ENCODE measurements at regions not wholly inside any gene's neighbourhood (a gene's known extent, or its start where the extent isn't known, plus 50 kb on each side); places are given as distances from the start of the nearest gene placed in this dataset.

DNA sequence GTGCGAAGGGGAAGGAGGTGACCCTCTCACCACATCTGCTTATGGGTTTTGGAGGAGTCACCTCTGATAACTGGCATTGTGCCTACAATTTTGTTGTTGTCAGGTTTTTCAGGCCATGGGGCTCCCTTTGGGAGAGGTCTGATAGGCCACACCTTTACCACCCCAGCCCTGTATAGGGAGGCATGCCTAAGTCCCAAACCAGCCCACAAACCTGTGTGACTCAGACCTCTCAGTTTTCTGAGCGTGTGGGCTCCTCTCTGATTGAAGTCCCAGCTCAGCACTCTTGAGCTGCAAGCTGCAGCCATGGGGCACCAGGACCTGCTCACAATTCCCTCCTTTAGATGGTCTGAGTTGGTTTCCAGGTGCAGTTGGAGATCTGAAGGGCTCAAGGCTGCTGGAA lies 1429.3 kb upstream of the TMEM132C start:
- no peaks in the 10 kb centered on the region for H3K36me3 ChIP-seq (ENCODE audit: insufficient read depth, low read length)
- POLR2A ChIA-PET = no interaction called here
- DNase-seq (ENCODE audit: low spot score) = no peak
- no peak overlapping the region for H3K4me3 ChIP-seq (ENCODE audit: low read depth, low read length, poor library complexity, severe bottlenecking)
- H3K4me2 ChIP-seq (ENCODE audit: low read length) = no peak overlapping the region
- intact Hi-C loops (cut with micrococcal nuclease; ENCODE audit: unreplicated experiment) = no loop called here
- H3K4me1 ChIP-seq (ENCODE audit: insufficient read depth, low read length, poor library complexity, severe bottlenecking) = no peaks in the 10 kb centered on the region
- H3K79me2 ChIP-seq (ENCODE audit: insufficient read depth, low read depth, low read length) = no peaks in the 10 kb centered on the region
- no peaks in the 10 kb centered on the region for H4K20me1 ChIP-seq (ENCODE audit: insufficient read depth, low read length)
- H2AFZ ChIP-seq (ENCODE audit: low read length) = no peak overlapping the region
- TF ChIP-seq, protein P1, sequence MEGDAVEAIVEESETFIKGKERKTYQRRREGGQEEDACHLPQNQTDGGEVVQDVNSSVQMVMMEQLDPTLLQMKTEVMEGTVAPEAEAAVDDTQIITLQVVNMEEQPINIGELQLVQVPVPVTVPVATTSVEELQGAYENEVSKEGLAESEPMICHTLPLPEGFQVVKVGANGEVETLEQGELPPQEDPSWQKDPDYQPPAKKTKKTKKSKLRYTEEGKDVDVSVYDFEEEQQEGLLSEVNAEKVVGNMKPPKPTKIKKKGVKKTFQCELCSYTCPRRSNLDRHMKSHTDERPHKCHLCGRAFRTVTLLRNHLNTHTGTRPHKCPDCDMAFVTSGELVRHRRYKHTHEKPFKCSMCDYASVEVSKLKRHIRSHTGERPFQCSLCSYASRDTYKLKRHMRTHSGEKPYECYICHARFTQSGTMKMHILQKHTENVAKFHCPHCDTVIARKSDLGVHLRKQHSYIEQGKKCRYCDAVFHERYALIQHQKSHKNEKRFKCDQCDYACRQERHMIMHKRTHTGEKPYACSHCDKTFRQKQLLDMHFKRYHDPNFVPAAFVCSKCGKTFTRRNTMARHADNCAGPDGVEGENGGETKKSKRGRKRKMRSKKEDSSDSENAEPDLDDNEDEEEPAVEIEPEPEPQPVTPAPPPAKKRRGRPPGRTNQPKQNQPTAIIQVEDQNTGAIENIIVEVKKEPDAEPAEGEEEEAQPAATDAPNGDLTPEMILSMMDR (conservative IDR thresholded peaks at IDR 0.05; ENCODE audit: low read length) = no peak
- no peak for TF ChIP-seq EZH2phosphoT487 (IDR thresholded peaks at IDR 0.05; ENCODE audit: borderline replicate concordance, low read depth, low read length)
- no peak overlapping the region for H3K27ac ChIP-seq (ENCODE audit: low read depth, low read length, poor library complexity, severe bottlenecking)
- no peaks in the 10 kb centered on the region for H3K9me3 ChIP-seq (ENCODE audit: low read length)
- BruUV-seq (replicated peaks) = no TSS peak
- no peaks in the 10 kb centered on the region for H3K9me2 ChIP-seq (ENCODE audit: insufficient read depth, low read length)
- CTCF ChIA-PET (ENCODE audit: unreplicated experiment) = no interaction called here

DNA sequence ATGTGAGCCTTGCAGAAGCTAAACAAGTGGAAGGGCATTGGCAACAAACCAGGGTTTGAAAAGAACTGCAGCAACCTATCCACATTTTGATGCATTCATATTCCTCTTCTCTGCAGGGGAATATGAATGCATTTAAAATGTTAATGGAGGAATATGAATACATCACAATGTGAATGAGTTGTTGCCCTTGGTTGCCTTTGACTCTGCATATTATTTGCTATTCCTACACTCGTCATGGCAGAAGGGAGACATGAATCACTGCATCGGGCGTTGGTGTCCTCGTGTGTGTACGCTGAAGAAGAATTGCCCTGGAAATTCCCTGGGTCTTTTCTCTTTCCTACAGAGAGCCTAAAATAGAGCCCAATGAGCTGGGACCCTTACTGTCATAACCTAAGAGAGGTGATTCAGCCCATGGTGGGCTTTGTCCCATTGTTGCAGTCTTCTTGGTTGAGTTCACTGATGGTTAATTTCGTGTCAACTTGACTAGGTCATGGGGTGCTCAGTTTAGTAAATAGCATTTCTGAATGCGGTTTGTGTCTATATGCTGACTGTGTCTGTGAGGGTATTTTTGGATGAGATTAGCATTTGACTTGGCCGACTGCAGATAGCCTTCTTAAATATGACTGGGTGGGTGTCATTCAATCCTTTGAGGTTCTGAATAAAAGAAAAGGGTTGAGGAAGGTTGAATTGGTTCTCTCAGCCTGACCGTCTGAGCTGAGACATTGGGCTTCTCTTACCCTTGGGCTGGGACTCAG lies 1422.9 kb upstream of the TMEM132C start:
- CTCF ChIA-PET (ENCODE audit: unreplicated experiment) = no interaction called here
- no TSS peak for BruUV-seq (replicated peaks)
- no peak overlapping the region for H3K27ac ChIP-seq (ENCODE audit: low read depth, low read length, poor library complexity, severe bottlenecking)
- no peaks in the 10 kb centered on the region for H4K20me1 ChIP-seq (ENCODE audit: insufficient read depth, low read length)
- no peaks in the 10 kb centered on the region for H3K36me3 ChIP-seq (ENCODE audit: insufficient read depth, low read length)
- no peak for DNase-seq (ENCODE audit: low spot score)
- no peak overlapping the region for H2AFZ ChIP-seq (ENCODE audit: low read length)
- POLR2A ChIA-PET = interaction anchor here (0.6 kb wide), 1 partner anchor 248 kb away, joined by 3 read pairs; no protein-coding TSS in a partner anchor
- H3K9me3 ChIP-seq (ENCODE audit: low read length) = no peaks in the 10 kb centered on the region
- H3K4me1 ChIP-seq (ENCODE audit: insufficient read depth, low read length, poor library complexity, severe bottlenecking) = no peaks in the 10 kb centered on the region
- H3K9me2 ChIP-seq (ENCODE audit: insufficient read depth, low read length) = no peaks in the 10 kb centered on the region
- H3K4me3 ChIP-seq (ENCODE audit: low read depth, low read length, poor library complexity, severe bottlenecking) = no peak overlapping the region
- intact Hi-C loops (cut with micrococcal nuclease; ENCODE audit: unreplicated experiment) = no loop called here
- H3K4me2 ChIP-seq (ENCODE audit: low read length) = no peak overlapping the region
- no peaks in the 10 kb centered on the region for H3K79me2 ChIP-seq (ENCODE audit: insufficient read depth, low read depth, low read length)
- no peak for TF ChIP-seq EZH2phosphoT487 (IDR thresholded peaks at IDR 0.05; ENCODE audit: borderline replicate concordance, low read depth, low read length)
- TF ChIP-seq, protein P1 (conservative IDR thresholded peaks at IDR 0.05; ENCODE audit: low read length) = no peak

DNA sequence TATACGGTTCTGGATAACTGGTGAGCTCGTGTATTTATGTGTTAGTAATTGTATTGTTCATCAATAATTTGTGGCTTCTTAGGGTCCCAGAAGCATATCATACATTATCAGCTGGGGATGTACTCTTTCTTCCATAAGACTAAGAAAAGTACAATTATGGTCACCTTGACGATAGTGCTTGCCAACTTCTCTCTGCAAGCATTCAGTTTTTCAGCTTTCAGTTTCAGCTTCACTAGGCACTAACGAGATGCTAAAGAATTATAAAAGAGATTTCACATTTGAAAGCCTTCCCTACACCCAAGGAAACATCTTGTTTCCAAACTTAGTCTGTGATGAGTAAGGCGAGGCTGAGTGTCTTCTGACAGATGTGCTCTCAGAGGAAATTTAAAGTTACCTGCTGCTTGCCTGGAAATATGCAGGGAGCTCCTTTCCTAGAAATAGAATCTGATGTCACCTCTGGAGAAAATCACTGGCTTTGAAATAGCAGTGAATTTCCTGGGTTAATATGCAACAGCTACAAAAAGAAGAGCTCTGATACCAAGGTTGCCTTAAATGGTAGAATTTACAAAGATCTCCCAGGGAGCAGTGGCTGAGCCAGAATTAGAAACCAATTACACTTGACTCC lies 1419.9 kb upstream of the TMEM132C start:
- TF ChIP-seq, protein P1 (conservative IDR thresholded peaks at IDR 0.05; ENCODE audit: low read length) = no peak
- no peak for TF ChIP-seq EZH2phosphoT487 (IDR thresholded peaks at IDR 0.05; ENCODE audit: borderline replicate concordance, low read depth, low read length)
- Histone ChIP-seq H3K4me1 (ENCODE audit: insufficient read depth, low read length, poor library complexity, severe bottlenecking) (no peaks in the 10 kb centered on the region), H3K4me3 (ENCODE audit: low read depth, low read length, poor library complexity, severe bottlenecking) (no peak overlapping the region), H3K79me2 (ENCODE audit: insufficient read depth, low read depth, low read length) (no peaks in the 10 kb centered on the region), H3K4me2 (ENCODE audit: low read length) (no peak overlapping the region), H4K20me1 (ENCODE audit: insufficient read depth, low read length) (no peaks in the 10 kb centered on the region; the same call in 1 of the 2 replicates), H3K9me2 (ENCODE audit: insufficient read depth, low read length) (no peaks in the 10 kb centered on the region), H3K9me3 (ENCODE audit: low read length) (no peaks in the 10 kb centered on the region), H3K36me3 (ENCODE audit: insufficient read depth, low read length) (no peaks in the 10 kb centered on the region), H2AFZ (ENCODE audit: low read length) (no peak overlapping the region), H3K27ac (ENCODE audit: low read depth, low read length, poor library complexity, severe bottlenecking) (no peak overlapping the region)
- no peak for DNase-seq (ENCODE audit: low spot score)
- ChIA-PET POLR2A (interaction anchor here (1.3 kb wide), 1 partner anchor 9 kb away, joined by 4 read pairs; no protein-coding TSS in a partner anchor), CTCF (ENCODE audit: unreplicated experiment) (no interaction called here)
- no TSS peak for BruUV-seq (replicated peaks)
- intact Hi-C loops (cut with micrococcal nuclease; ENCODE audit: unreplicated experiment) = no loop called here
